Keratinocyte (primary cell): ENCODE measurements at regions not wholly inside any gene's neighbourhood (a gene's known extent, or its start where the extent isn't known, plus 50 kb on each side); places are given as distances from the start of the nearest gene placed in this dataset.

Source experiments
- DNase-seq: peaks from one replicate; pipeline ENCODE4 v3.0.0-alpha.2; 2011; ENCODE audit warnings: low read depth, missing footprints, low spot score
- FAIRE-seq: peaks from 2 replicates; lab custom pipeline; 2011; peaks lifted over from hg19 to GRCh38; lab: Jason Lieb, UNC
- H2AFZ ChIP-seq: 2 replicates; pipeline ENCODE4 v1.6.0; 2012; ENCODE audit warnings: low read length, control low read depth, inconsistent platforms; ENCODE audit not compliant: control insufficient read depth
- H3K27ac ChIP-seq: 2 replicates; pipeline ENCODE4 v1.5.1; 2011; ENCODE audit warnings: low read length; ENCODE audit not compliant: control insufficient read depth, insufficient read depth
- H3K27me3 ChIP-seq: 3 replicates; pipeline ENCODE4 v1.6.0; 2011; ENCODE audit warnings: low read length; ENCODE audit not compliant: control insufficient read depth, insufficient read depth; ENCODE audit errors: extremely low read depth
- H3K36me3 ChIP-seq, 2 experiments: 2 replicates in 1 of 2; 3 replicates in 1 of 2; pipeline ENCODE4 v1.5.1; 2011; ENCODE audit warnings: low read length in 2 of 2, mild to moderate bottlenecking in 1 of 2; ENCODE audit not compliant: control insufficient read depth in 2 of 2, insufficient read depth in 2 of 2; ENCODE audit errors: extremely low read depth in 1 of 2
- H3K4me1 ChIP-seq: 3 replicates; pipeline ENCODE4 v1.5.1; 2011; ENCODE audit warnings: low read length; ENCODE audit not compliant: control insufficient read depth, insufficient read depth; ENCODE audit errors: extremely low read depth
- H3K4me2 ChIP-seq: 3 replicates; pipeline ENCODE4 v1.6.0; 2011; ENCODE audit warnings: low read depth, low read length; ENCODE audit not compliant: control insufficient read depth, insufficient read depth; ENCODE audit errors: extremely low read depth
- H3K4me3 ChIP-seq, 3 experiments: fragments of 200-600 bp in 1 of 3; sonication (generic) in 1 of 3; 2 replicates in 2 of 3; 3 replicates in 1 of 3; pipeline ENCODE4 v1.5.1; 2011 to 2016; ENCODE audit warnings: low read length in 3 of 3, mild to moderate bottlenecking in 3 of 3, control low read depth in 2 of 3, inconsistent platforms in 1 of 3, low read depth in 1 of 3, mixed read lengths in 1 of 3, mixed run types in 1 of 3, moderate library complexity in 1 of 3; ENCODE audit not compliant: control insufficient read depth in 2 of 3, insufficient read depth in 2 of 3; ENCODE audit errors: extremely low read depth in 1 of 3
- H3K79me2 ChIP-seq: 2 replicates; pipeline ENCODE4 v1.6.0; 2012; ENCODE audit warnings: low read length; ENCODE audit not compliant: control insufficient read depth, insufficient read depth
- H3K9ac ChIP-seq: 3 replicates; pipeline ENCODE4 v1.6.0; 2011; ENCODE audit warnings: low read length; ENCODE audit not compliant: control insufficient read depth, insufficient read depth; ENCODE audit errors: extremely low read depth
- H3K9me1 ChIP-seq: 3 replicates; pipeline ENCODE4 v1.6.0; 2011; ENCODE audit warnings: low read length; ENCODE audit not compliant: control insufficient read depth, insufficient read depth; ENCODE audit errors: extremely low read depth
- H3K9me3 ChIP-seq: 2 replicates; pipeline ENCODE4 v1.5.1; 2012; ENCODE audit warnings: low read depth, low read length; ENCODE audit not compliant: control insufficient read depth
- H4K20me1 ChIP-seq: 3 replicates; pipeline ENCODE4 v1.6.0; 2011; ENCODE audit warnings: low read length; ENCODE audit not compliant: control insufficient read depth, insufficient read depth; ENCODE audit errors: extremely low read depth
- EZH2 ChIP-seq: IDR thresholded peaks from one replicate; pipeline ENCODE4 v1.6.1; 2012; ENCODE audit warnings: inconsistent platforms, mild to moderate bottlenecking, low read length, moderate library complexity
- dilution Hi-C: fragments of 300-500 bp; cut with MboI; formaldehyde crosslinking; loops from one replicate; pipeline ENCODE4 v1.7.0; 2020; ENCODE audit warnings: low sequenced_read_pairs; ENCODE audit not compliant: extremely low pct_ligation_motif_present
- TF ChIP-seq, protein P1 (sequence below), 3 experiments: IDR thresholded peaks in 1 of 3; conservative IDR thresholded peaks in 1 of 3; optimal IDR thresholded peaks in 1 of 3; 2 replicates in 2 of 3; 3 replicates in 1 of 3; pipeline versions ENCODE3 to v1.5.1; 2011; ENCODE audit warnings: low read length in 3 of 3, mild to moderate bottlenecking in 3 of 3, moderate library complexity in 2 of 3, control low read depth in 1 of 3, inconsistent platforms in 1 of 3; ENCODE audit not compliant: insufficient read depth in 2 of 3; ENCODE audit errors: extremely low read depth in 1 of 3

DNA sequence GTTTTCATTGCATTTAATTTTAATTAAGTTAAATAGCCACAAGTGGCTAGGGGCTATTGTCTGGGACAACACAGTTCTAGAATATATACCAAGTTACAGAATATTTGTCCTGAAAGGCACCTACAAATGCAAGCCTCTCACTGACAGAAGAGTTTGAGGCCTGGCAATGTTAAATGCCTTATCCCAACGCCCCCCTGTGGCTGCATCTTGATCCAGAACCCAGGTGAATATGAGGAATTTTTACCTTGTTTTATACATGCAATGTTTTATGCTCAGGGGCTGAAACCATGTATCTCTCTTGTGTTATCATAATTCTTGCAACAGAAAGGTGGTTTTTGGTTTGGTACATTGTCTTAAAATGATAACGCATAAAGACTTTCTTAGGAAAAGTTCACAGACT lies 71.8 kb upstream of the SEC11C start:
- dilution Hi-C loops, result loop anchor here (25.0 kb wide), 1 partner anchor 281 kb away; no protein-coding TSS in a partner anchor
- TF ChIP-seq, protein P1, sequence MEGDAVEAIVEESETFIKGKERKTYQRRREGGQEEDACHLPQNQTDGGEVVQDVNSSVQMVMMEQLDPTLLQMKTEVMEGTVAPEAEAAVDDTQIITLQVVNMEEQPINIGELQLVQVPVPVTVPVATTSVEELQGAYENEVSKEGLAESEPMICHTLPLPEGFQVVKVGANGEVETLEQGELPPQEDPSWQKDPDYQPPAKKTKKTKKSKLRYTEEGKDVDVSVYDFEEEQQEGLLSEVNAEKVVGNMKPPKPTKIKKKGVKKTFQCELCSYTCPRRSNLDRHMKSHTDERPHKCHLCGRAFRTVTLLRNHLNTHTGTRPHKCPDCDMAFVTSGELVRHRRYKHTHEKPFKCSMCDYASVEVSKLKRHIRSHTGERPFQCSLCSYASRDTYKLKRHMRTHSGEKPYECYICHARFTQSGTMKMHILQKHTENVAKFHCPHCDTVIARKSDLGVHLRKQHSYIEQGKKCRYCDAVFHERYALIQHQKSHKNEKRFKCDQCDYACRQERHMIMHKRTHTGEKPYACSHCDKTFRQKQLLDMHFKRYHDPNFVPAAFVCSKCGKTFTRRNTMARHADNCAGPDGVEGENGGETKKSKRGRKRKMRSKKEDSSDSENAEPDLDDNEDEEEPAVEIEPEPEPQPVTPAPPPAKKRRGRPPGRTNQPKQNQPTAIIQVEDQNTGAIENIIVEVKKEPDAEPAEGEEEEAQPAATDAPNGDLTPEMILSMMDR (optimal IDR thresholded peaks at IDR 0.05 in 1 of 3, IDR thresholded peaks at IDR 0.05 in 1 of 3, conservative IDR thresholded peaks at IDR 0.05 in 1 of 3; ENCODE audit: extremely low read depth in 1 of 3, insufficient read depth in 2 of 3, low read length in 3 of 3), result peak; percentile 46 to 63 (median 61)
- TF ChIP-seq EZH2, result no peak
- no peak overlapping the region for H3K9ac ChIP-seq
- no peaks in the 10 kb centered on the region for H3K9me1 ChIP-seq
- H3K79me2 ChIP-seq, result no peaks in the 10 kb centered on the region
- H3K9me3 ChIP-seq, result no peaks in the 10 kb centered on the region
- no peak overlapping the region for H3K4me3 ChIP-seq
- DNase-seq (no peak), FAIRE-seq (no peak)
- no peaks in the 10 kb centered on the region for H3K4me1 ChIP-seq
- H3K27me3 ChIP-seq, result no peaks in the 10 kb centered on the region
- no peak overlapping the region for H2AFZ ChIP-seq
- H3K4me2 ChIP-seq, result no peak overlapping the region
- no peaks in the 10 kb centered on the region for H3K36me3 ChIP-seq
- no peaks in the 10 kb centered on the region for H4K20me1 ChIP-seq
- no peak overlapping the region for H3K27ac ChIP-seq

DNA sequence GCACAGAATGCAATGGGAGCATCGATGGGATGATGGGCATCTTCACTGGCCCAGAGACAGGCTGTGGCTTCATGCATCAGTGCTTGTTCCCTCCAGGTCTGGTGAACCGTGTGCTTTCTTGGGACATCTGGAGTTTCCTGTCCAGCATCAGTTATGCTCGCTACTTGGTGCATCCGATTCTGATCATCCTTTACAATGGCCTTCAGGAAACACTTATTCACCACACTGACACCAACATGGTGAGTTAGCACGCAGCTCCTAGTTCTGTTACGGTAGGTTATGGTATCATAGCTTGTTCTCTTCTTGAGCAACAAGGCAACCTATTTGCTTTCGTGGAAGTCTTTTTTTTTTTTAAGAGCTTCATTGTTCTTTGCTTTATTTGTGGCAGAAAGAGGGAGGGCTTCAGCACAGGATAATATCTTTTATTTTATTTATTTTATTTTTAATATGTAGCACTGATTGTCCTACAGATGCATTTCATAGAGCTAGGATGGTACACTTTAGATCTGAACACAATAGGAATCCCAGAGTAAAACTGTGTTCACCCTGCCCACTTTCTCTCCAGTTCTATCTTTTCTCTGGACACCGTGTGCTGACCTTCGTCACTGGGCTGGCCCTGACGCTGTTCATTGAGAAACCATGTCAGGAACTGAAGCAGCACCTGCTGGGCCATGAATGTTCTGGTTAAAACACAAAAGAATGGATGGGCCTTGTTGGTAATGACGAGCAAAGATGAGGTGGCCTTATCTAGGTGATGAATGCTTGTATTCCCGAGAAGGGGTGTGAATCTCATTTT lies 71.2 kb upstream of the SEC11C start:
- Histone ChIP-seq H3K9me3 (no peaks in the 10 kb centered on the region), H3K27me3 (no peaks in the 10 kb centered on the region), H3K9ac (no peak overlapping the region), H3K36me3 (no peaks in the 10 kb centered on the region), H4K20me1 (no peaks in the 10 kb centered on the region), H3K79me2 (no peaks in the 10 kb centered on the region), H3K4me2 (no peak overlapping the region), H2AFZ (no peak overlapping the region), H3K9me1 (no peaks in the 10 kb centered on the region), H3K4me3 (no peak overlapping the region), H3K27ac (no peak overlapping the region), H3K4me1 (no peaks in the 10 kb centered on the region)
- TF ChIP-seq, protein P1 (optimal IDR thresholded peaks at IDR 0.05 in 1 of 3, IDR thresholded peaks at IDR 0.05 in 1 of 3, conservative IDR thresholded peaks at IDR 0.05 in 1 of 3; ENCODE audit: extremely low read depth in 1 of 3, insufficient read depth in 2 of 3, low read length in 3 of 3), result no peak
- no peak for TF ChIP-seq EZH2
- DNase-seq, result no peak
- dilution Hi-C loops, result loop anchor here (25.0 kb wide), 1 partner anchor 281 kb away; no protein-coding TSS in a partner anchor
- FAIRE-seq, result no peak
